GM21526 (cell line): ENCODE measurements at regions not wholly inside any gene's neighbourhood (a gene's known extent, or its start where the extent isn't known, plus 50 kb on each side); places are given as distances from the start of the nearest gene placed in this dataset.
A peak's percentile ranks its signal among the peaks of the same experiment; 100 is the strongest.

Experiments
- ATAC-seq: cut with Tn5 transposase; IDR thresholded peaks from one replicate; pipeline ENCODE4 v1.9.1; 2021; ENCODE audit warnings: moderate library complexity; ENCODE audit not compliant: unreplicated experiment, low FRiP score

- ATAC-seq: no peak
Measured at GRCh38 chrX:38886112-38886511, 84.9 kb downstream of the MID1IP1 start.

DNA sequence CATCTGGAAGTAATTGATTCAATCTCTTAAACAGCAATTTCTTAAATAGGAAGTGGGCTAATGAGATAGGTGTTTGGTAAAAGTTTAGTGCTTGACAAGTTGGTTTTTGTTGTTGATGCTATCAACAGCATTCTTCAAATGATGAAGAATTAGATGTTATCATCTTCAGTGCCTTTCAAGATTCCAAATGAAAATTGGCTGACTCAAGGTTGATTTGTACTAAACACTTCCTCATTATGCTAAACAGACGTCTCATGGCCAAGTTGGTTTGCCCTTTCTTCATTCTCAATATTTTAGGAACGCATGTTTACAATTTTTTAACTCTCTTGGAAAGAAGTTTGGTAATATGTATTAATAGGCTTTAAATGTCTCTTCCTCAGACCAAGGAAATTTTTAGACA lies 86.0 kb downstream of the MID1IP1 start:
- no peak for ATAC-seq

DNA sequence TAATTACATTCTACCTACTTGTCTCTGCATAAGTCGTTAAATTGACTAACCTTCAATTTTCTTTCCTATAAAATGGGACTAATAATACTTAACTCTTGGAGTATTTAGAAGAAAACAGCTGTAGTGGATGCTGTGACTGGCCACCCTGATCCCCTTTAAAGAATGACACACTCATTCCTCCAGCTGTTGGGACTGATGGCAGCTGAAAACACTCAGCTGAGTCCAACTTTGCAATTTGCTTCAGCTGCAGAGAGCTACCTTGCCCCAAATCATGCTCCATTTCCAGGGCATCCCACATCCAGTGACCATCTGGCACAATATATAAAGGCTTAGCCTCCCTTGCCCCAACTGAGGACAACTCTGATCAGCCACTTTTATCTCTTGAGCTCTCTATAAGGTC lies 89.1 kb downstream of the MID1IP1 start:
- ATAC-seq: no peak

DNA sequence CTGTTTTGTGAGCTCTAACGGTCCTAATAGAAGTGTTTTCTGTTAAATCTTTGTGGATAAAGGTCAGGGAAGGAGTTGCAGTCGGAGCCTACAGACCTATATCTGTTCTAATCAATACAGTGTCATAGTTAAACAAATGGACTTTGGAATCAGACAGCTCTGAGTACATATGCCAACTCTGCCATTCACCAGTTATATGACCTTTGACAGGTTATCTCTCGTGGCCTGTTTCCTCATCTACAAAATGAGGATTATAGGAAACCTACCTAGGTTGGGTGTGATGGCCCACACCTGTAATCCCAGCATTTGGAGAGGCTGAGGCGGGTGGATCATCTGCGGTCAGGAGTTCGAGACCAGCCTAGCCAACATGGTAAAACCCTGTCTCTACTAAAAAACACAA lies 89.7 kb downstream of the MID1IP1 start:
- ATAC-seq: no peak

GRCh38 chrX:38891641-38892413 lies 90.6 kb downstream of the MID1IP1 start:
- ATAC-seq: peak; percentile 84

DNA sequence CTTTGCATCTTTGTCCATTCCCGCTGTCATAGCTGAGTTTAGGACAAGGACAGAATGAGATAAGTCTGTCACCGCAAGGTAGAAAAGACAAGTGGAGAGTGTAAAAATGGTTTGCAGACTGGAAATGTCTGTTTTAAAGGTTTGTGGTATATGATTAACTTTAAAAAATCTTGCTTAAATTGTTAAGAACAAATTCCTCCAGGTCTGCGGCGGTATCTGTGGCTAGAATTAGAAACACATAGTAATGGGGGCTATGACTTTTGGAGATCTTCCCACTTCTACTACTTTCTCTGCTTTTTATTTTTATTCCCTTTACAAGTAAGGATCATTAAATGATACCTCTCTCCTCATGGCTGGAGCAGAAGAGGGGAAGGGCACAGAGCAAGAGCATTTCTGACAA lies 92.2 kb downstream of the MID1IP1 start:
- no peak for ATAC-seq

GRCh38 chrX:38895775-38896174 lies 94.5 kb downstream of the MID1IP1 start:
- no peak for ATAC-seq

DNA sequence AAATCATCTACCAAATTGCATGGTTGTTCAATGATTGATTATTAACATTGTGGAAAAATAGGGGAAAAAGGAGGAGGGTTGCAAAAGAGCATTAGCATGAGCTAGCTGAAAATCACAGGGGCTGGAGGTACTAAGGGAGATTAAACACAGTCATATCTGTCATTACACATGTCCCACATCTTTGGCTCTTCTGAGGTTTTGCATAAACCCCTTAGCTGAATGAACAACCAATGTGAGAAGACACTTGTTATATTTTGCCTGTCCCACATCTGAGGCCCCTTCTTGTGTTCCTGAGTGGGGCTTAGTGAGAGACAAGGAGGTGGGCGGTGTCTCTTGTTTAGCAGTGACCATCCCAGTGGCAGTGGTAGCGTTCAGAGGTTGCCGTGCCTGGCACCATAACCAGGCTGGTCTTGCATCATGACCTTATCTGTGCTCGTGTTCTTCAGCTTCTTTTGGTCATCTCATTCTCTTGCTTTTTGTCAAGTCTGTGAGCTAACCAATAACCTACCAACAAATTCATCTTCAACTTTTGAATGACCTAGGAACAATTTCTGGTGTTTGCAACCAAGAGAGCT lies 95.6 kb downstream of the MID1IP1 start:
- ATAC-seq: no peak

DNA sequence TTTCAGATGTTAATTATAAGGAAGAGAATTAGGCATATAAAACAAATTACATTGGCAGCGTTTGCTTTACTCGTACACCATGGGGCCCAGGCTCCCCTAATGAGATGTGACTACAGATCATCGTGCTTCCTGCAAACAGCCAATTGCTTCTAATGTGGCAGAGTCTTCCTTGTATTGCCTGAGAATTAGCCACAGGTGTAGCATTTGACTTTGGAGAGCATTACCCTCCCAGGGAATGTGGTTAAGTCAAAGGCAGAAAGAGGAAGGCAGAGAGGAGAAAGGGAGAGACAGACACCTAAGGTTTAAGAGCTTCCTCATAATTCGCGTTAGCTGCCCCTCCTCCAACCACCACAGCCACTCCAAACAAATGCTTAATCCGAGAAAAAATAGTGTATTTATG lies 97.0 kb downstream of the MID1IP1 start:
- no peak for ATAC-seq

GRCh38 chrX:38899650-38900049 lies 98.4 kb downstream of the MID1IP1 start:
- no peak for ATAC-seq

DNA sequence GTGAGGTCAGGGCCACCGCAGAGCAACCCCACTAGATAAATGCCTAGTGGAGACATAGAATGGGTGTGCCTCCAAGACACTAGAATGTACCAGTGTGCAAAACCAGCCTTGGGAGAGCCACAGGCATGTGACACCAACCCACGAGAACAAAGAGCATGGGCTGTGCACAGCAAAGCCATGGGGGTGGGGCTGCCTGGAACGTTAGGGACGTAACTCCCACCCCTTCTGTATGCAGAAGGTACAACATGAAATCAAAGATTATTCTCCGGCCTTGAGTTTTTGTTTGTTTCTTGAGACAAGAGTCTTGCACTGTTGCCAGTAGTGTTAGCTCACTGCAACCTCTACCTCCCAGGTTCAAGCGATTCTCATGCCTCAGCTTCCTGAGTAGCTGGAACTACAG lies 99.5 kb downstream of the MID1IP1 start:
- ATAC-seq: no peak

GRCh38 chrX:38902972-38903492 lies 101.8 kb downstream of the MID1IP1 start:
- no peak for ATAC-seq

DNA sequence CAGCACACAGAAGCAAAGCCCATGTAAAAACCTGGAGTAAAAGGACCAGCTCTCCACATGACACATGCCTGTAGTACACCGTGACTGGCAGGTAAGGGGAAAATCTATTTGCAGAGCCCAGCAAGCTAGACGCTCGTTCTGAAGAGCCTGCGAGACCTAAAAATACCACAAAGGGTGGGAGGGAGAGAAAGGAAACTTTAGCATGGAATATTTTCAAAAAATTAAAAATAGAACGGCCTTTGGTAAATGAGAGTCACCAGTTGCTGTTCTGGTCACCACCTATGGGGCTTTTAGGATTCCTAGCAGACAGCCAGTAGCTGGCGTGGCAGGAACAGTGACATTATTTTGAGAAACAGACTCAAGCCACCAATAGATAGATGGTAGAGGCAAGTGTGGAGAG lies 115.5 kb downstream of the MID1IP1 start:
- ATAC-seq: no peak

DNA sequence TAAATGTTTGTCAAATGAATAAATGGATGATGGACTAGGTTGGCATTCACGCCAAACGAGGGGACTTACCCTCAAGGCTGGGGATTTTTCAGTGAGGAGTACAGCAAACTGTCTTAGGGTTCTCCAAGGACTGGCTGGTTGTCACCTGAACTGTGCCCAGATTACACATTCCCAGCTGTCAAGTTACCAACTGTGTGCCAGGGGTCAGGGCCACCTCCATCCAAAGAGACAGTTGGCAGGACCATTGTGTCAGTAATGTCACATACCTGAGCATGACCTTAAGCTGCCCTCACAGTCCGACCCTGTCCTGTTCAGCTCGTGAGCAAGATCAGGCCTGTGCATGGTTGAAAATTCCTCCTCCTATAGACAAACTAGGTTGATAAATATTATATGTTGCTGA lies 116.7 kb downstream of the MID1IP1 start:
- ATAC-seq: no peak

GRCh38 chrX:38919202-38919601 lies 117.9 kb downstream of the MID1IP1 start:
- no peak for ATAC-seq

DNA sequence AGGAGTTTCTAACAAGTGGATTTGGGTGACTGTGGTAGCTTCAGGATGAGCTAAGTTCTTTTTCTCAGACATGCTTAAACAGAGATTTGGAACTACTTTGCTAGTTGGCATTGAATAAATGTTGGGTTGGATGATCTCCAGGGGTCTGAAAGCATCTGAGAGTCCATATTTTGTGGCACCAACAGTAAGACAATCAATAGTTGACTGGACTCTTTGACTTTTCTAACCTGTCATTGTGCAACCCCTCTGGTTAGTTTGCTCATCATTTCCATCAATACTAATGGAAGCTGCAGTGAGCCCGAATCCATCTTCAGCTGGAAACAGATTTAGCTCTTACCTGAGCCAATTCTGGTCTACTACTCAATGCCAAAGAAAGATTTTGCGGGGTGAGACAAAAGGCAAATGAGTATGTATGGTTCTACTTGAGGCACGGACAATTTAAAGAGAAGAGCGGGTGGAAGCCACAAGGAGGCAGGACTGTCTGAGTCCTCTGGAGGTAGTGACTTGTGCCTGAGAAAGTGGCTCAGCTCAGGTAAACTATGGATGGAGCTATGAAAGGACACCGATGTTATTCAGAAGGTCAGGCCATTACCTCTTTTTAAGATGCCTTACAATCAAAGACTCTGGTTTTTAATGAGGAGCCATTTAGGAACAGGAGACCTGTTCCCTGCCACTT lies 118.7 kb downstream of the MID1IP1 start:
- no peak for ATAC-seq

DNA sequence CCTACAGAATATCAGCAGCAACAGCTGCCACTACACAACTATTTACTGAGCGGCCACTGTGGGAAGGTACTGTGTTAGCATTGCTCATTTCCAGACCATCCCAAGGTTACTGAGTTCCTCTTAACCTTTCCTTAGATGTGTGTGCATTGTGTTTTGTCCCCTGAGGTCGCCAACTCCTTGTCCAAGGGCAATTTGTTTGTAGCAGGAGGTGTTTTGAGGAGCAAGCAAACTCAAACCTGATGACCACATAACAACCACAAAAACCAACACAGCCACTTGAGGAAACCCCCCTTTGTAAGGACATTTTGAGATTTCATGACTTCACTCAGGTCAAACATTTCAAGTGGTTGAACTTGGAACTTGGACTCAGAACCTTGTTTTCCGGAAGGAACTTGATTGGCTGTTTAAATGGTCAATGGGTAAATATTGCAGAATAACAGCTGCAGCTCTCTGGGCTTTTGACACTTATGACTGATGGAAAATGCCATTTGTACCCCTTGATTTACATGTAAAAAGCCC lies 122.3 kb downstream of the MID1IP1 start:
- no peak for ATAC-seq

GRCh38 chrX:38927592-38927991 lies 126.3 kb downstream of the MID1IP1 start:
- no peak for ATAC-seq

- ATAC-seq: no peak
Measured at GRCh38 chrX:38929966-38930421, 128.7 kb downstream of the MID1IP1 start.

GRCh38 chrX:38930474-38930873 lies 129.2 kb downstream of the MID1IP1 start:
- no peak for ATAC-seq

DNA sequence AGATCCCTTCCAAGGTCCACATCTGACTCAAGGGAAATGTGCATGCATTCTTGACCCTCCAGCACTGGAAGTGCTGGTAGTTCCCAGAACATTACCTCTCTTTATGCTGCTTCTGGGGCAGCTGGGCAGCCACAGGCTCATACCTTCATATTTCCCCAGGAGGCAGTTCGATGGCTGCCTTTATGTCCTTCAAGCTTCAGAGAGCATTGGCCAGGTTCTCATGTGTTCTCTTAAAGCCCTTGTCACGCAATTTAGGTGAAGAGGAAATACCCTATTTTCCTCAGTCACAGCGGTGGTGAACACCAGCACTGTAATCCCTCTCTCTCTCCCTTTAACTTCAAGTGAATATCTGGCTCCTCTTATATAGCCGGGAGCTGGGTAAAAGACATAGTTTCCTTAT lies 134.3 kb downstream of the MID1IP1 start:
- no peak for ATAC-seq
